Coronary artery (tissue), 2 donors: ENCODE measurements at regions not wholly inside any gene's neighbourhood (a gene's known extent, or its start where the extent isn't known, plus 50 kb on each side); places are given as distances from the start of the nearest gene placed in this dataset.

Source experiments
- DNase-seq: peaks from one replicate; pipeline ENCODE4 v3.0.0-alpha.2; 2017; ENCODE audit warnings: low spot score
- H3K27ac ChIP-seq, 2 donors: fragments of 200-600 bp; sonication (generic); one replicate each; pipeline ENCODE4 v1.5.1; 2016 to 2019
- H3K4me3 ChIP-seq: fragments of 200-600 bp; sonication (generic); 2 replicates; pipeline ENCODE4 v1.5.1; 2016; ENCODE audit warnings: mild to moderate bottlenecking, moderate library complexity
- TF ChIP-seq, protein P1 (sequence below): fragments of 200-600 bp; sonication (generic); IDR thresholded peaks from one replicate; pipeline ENCODE4 v1.5.1; 2019; ENCODE audit warnings: antibody characterized with exemption

GRCh38 chr17:71227841-71228240 lies 893.0 kb upstream of the SOX9 start:
- TF ChIP-seq, protein P1, sequence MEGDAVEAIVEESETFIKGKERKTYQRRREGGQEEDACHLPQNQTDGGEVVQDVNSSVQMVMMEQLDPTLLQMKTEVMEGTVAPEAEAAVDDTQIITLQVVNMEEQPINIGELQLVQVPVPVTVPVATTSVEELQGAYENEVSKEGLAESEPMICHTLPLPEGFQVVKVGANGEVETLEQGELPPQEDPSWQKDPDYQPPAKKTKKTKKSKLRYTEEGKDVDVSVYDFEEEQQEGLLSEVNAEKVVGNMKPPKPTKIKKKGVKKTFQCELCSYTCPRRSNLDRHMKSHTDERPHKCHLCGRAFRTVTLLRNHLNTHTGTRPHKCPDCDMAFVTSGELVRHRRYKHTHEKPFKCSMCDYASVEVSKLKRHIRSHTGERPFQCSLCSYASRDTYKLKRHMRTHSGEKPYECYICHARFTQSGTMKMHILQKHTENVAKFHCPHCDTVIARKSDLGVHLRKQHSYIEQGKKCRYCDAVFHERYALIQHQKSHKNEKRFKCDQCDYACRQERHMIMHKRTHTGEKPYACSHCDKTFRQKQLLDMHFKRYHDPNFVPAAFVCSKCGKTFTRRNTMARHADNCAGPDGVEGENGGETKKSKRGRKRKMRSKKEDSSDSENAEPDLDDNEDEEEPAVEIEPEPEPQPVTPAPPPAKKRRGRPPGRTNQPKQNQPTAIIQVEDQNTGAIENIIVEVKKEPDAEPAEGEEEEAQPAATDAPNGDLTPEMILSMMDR = no peak
- Histone ChIP-seq H3K4me3 (no peak overlapping the region), H3K27ac (no peak overlapping the region)
- no peak for DNase-seq

DNA sequence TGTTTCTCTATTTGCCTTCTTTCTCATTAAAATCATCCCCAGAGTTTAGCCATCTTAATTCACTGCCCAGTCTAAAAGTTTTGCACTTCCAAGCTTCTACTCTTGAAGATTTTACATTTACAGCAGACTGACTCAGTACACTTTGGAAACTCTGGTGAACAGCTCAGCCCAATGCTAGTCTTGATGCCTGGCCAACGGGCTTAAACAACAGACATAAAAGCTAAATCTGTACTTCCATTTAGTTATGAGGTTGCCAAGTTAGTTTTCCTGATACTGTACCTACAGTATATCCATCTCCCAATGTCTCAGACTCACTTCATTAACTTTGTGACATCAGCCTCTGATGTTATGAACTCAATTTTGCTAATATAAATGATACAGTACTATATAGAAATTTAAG lies 891.8 kb upstream of the SOX9 start:
- no peak for DNase-seq
- TF ChIP-seq, protein P1 = no peak

DNA sequence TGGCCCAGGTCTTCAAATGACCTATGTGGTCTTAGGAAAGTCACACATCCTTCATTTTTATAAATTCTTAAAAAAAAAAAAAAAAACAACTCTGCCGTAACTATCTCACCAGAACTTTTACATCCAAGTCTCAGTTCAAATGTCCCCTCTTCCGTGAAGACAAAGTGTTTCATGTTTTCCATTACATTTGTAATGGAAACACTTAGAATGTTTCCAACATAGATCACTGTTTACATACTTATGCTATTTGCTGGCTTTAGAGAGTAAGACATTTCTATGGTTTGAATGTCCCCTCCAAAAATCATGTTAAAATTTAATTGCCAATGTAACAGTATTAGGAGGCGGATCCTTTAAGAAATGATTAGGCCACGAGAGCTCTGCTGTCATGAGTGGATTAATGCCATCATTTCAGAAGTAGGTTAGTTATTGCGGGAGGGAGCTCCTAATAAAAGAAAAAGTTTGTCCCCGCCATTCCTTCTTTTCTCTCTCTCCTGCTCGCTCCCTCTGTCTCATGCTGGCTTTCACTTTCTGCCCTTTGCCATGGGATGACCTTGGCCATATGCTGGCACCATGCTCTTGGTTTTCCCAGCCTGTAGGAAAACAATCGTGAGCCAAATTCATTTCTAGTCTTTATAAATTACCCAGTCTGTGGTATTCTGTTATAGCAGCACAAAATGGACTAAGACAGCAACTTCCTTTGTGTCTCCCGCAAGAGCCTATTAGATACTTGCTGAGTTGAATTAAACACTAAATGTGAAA lies 887.8 kb upstream of the SOX9 start:
- TF ChIP-seq, protein P1 = no peak
- Histone ChIP-seq H3K4me3 (no peak overlapping the region), H3K27ac (no peak overlapping the region)
- no peak for DNase-seq

More for the DNA sequence above, 891.8 kb upstream of the SOX9 start:
- Histone ChIP-seq H3K4me3 (no peak overlapping the region), H3K27ac (no peak overlapping the region)

GRCh38 chr17:71234349-71234748 lies 886.5 kb upstream of the SOX9 start:
- TF ChIP-seq, protein P1 = no peak
- Histone ChIP-seq H3K27ac (no peak overlapping the region), H3K4me3 (no peak overlapping the region)
- no peak for DNase-seq

- no peak overlapping the region for H3K4me3 ChIP-seq
- DNase-seq = no peak
- no peak overlapping the region for H3K27ac ChIP-seq
- TF ChIP-seq, protein P1 = no peak
Measured at GRCh38 chr17:71237903-71238538, 882.8 kb upstream of the SOX9 start.

DNA sequence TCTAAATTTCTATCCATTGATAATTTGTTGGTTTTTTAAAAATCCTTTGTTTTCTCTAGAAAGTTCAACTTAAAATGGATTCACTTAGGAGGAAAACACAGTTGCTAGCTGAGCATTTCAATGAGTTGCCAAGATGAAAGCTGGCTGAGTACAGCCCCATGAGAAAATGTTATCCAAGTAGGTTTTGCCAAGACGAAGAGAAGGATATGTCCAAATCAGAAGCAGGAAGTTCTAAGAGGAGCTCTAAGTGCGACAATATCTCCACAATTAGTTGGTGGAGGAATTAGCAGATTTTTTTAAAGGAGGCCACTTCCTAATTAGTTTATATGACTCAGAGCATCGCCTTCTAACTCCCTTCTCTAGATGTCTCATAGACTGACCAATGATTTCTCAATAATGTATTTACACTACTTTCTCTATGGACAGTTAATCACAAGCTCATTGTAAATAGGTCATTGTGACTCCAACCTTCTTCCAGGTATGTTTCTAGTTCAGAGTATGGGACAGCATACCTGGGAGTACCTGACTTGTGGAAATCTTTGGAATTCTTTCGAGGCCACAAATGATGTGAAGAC lies 873.3 kb upstream of the SOX9 start:
- TF ChIP-seq, protein P1 = no peak
- H3K27ac ChIP-seq = no peak overlapping the region
- no peak overlapping the region for H3K4me3 ChIP-seq
- DNase-seq = no peak
